ENCODE measurements at regions not wholly inside any gene's neighbourhood (a gene's known extent, or its start where the extent isn't known, plus 50 kb on each side); places are given as distances from the start of the nearest gene placed in this dataset.

GRCh38 chr11:128642571-128642970 lies 51.3 kb upstream of the FLI1 start:
- Mint-ChIP-seq H3K9me3 (ENCODE audit: low read depth) (peaks cover 9% of the 10 kb centered on the region), H3K36me3 (peaks cover 4% of the 10 kb centered on the region), H3K4me1 (no peaks in the 10 kb centered on the region), H3K4me3 (no peak overlapping the region), H3K27me3 (peaks cover 18% of the 10 kb centered on the region), H3K27ac (no peak overlapping the region)
- ATAC-seq (no peak), DNase-seq (no peak)
- CTCF ChIA-PET: interaction anchor here (1.0 kb wide), 1 partner anchor 188 kb away, joined by 3 read pairs; no protein-coding TSS in a partner anchor

- Mint-ChIP-seq H3K4me1 (no peaks in the 10 kb centered on the region), H3K27me3 (peaks cover 18% of the 10 kb centered on the region), H3K36me3 (peaks cover 3% of the 10 kb centered on the region), H3K9me3 (ENCODE audit: low read depth) (peaks cover 9% of the 10 kb centered on the region), H3K4me3 (no peak overlapping the region), H3K27ac (no peak overlapping the region)
- CTCF ChIA-PET: interaction anchor here (1.0 to 2.0 kb wide), 4 partner anchors 11 to 74 kb away, joined by 3 to 5 read pairs (median 4); no protein-coding TSS in a partner anchor
- DNase-seq (no peak), ATAC-seq (no peak)
Measured at GRCh38 chr11:128643661-128644317, 50.1 kb upstream of the FLI1 start.

Measured in activated CD8-positive, alpha-beta memory T cell treated with anti-CD3 and anti-CD28 coated beads, Interleukin-2, amount 10 ng/mL, durations not matched to agents 7 days and 5 days (primary cell).